Mucosa of descending colon (tissue), 3 donors: ENCODE measurements at regions not wholly inside any gene's neighbourhood (a gene's known extent, or its start where the extent isn't known, plus 50 kb on each side); places are given as distances from the start of the nearest gene placed in this dataset.

Experiments used
- ATAC-seq: fragments of 200-7000 bp; cut with Tn5 transposase; one replicate; pipeline ENCODE4 v1.9.1; 2020; ENCODE audit warnings: mild to moderate bottlenecking, moderate library complexity
- DNase-seq, 3 donors: peaks; one replicate each; pipeline ENCODE4 v3.0.0-alpha.2; 2020
- H3K36me3 ChIP-seq: fragments of 200-600 bp; one replicate; pipeline ENCODE4 v1.8.0; 2021; ENCODE audit warnings: low read depth, mild to moderate bottlenecking
- H3K4me1 ChIP-seq: fragments of 200-600 bp; one replicate; pipeline ENCODE4 v1.8.0; 2021; ENCODE audit warnings: low read depth, mild to moderate bottlenecking
- H3K4me3 ChIP-seq: fragments of 200-600 bp; one replicate; pipeline ENCODE4 v1.8.0; 2021; ENCODE audit warnings: mild to moderate bottlenecking
- H3K9me3 ChIP-seq: fragments of 200-600 bp; one replicate; pipeline ENCODE4 v1.8.0; 2021; ENCODE audit warnings: mild to moderate bottlenecking
- intact Hi-C, 2 donors: fragments of 100-400 bp; cut with DNase I in 1 of 2; cut with micrococcal nuclease in 1 of 2; formaldehyde crosslinking; loops; one replicate each; pipeline versions ENCODE4 v1.11.0 to v1.11.1; 2022; cut with DNase I, micrococcal nuclease
- TF ChIP-seq, protein P1 (sequence below): fragments of 200-600 bp; IDR thresholded peaks from one replicate; pipeline ENCODE4 v1.8.0; 2022; ENCODE audit warnings: antibody characterized with exemption, mild to moderate bottlenecking
- donor health status: DM: no; HTN: no; CAD: no; lungs with moderate emphysema.
- donor health status: DM: no; HTN: no; CAD: no.
- donor health status: DM: no; HTN: yes; CAD: no.

DNA sequence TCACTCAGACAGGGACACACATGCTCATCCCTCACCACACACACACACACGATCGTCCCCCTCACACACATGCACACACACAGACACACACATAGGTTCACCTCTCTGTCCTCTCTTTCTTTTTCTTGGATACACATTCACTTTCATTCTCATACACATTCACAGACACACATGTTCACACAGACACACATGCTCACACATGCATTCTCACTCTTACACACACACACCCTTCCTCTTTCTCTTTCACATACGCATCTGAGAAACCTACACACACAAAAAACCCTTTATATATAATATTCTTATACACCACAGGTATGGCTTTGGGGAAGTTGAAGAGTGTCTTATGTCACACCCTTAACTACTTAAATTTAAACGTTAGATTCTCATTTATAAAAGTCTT is 248.6 kb upstream of the RUNX1 start:
- H3K9me3 ChIP-seq, result no peaks in the 10 kb centered on the region
- intact Hi-C loops, result no loop called here
- H3K4me3 ChIP-seq, result no peak overlapping the region
- TF ChIP-seq, protein P1, sequence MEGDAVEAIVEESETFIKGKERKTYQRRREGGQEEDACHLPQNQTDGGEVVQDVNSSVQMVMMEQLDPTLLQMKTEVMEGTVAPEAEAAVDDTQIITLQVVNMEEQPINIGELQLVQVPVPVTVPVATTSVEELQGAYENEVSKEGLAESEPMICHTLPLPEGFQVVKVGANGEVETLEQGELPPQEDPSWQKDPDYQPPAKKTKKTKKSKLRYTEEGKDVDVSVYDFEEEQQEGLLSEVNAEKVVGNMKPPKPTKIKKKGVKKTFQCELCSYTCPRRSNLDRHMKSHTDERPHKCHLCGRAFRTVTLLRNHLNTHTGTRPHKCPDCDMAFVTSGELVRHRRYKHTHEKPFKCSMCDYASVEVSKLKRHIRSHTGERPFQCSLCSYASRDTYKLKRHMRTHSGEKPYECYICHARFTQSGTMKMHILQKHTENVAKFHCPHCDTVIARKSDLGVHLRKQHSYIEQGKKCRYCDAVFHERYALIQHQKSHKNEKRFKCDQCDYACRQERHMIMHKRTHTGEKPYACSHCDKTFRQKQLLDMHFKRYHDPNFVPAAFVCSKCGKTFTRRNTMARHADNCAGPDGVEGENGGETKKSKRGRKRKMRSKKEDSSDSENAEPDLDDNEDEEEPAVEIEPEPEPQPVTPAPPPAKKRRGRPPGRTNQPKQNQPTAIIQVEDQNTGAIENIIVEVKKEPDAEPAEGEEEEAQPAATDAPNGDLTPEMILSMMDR, result no peak
- no peak for DNase-seq
- no peak for ATAC-seq
- no peaks in the 10 kb centered on the region for H3K36me3 ChIP-seq
- H3K4me1 ChIP-seq, result peaks cover 11% of the 10 kb centered on the region

DNA sequence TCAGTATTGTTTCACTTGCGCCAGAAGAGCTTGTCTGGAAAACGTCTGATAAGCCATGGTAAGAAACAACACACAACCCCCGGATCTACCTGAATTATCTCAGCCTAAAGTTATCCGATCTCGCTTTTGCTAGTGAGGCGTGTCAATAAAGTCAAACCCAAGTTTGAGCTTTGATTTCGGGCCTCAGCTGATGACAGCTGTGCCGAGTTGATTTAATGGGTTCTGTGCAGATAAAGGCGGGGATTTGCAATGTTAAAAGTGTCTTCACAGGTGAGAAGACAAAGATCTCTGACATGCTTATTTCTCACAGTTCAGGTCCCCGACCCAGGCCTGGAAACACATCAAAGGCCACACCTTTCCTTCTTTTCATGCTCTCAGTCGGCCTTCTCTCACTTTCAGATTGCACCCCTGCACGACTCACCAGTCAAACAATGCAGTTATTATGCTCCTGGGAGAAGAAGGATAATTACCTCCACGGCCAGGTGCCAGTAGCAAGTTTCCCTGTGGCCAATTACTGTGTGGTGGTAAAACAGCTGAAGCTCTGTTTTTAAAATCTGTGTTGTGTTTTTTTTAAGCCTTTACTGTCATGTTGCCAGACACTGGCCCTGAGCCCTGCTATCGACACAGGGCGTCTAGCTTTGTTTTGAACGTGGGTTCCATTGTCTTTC is 245.3 kb upstream of the RUNX1 start:
- Histone ChIP-seq H3K36me3 (no peaks in the 10 kb centered on the region), H3K4me3 (no peak overlapping the region), H3K9me3 (no peaks in the 10 kb centered on the region), H3K4me1 (peaks cover 11% of the 10 kb centered on the region)
- DNase-seq (peak in 2 of 3 donors; percentile 64 to 80), ATAC-seq (peak; percentile 97)
- TF ChIP-seq, protein P1, result no peak
- intact Hi-C loops, result no loop called here

DNA sequence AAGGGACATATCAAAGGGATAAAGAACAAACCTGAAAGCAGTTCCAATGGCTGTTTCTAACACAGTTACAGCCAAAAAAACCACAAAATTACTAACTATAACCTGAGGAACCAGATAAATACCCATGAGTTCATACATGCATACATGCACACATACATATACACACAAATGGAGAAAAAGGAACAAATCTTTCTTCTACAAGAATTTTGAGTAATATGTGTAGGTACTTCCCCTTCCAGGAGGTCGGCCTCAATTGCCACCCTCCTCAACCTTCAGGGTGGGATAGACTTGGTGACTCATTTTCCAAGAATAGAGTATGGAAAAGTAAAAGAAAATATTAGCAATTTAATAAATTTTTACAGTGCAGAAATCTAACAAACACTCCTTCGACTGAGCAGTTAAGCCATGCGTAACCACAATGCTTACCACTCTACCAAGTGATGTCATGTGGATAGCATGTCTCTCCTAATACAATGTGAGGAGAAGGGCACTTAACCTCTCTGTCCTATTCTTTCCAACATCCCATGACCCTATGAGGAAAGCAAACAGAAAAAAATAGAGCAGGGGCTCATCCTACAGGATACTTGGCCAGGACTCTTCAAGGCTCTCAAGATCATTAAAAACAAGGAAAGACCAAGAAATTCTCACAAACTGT is 243.0 kb upstream of the RUNX1 start:
- no peak for ATAC-seq
- intact Hi-C loops, result no loop called here
- peaks cover 11% of the 10 kb centered on the region for H3K4me1 ChIP-seq
- no peak overlapping the region for H3K4me3 ChIP-seq
- TF ChIP-seq, protein P1, result no peak
- DNase-seq, result no peak
- no peaks in the 10 kb centered on the region for H3K36me3 ChIP-seq
- H3K9me3 ChIP-seq, result peaks cover 4% of the 10 kb centered on the region

DNA sequence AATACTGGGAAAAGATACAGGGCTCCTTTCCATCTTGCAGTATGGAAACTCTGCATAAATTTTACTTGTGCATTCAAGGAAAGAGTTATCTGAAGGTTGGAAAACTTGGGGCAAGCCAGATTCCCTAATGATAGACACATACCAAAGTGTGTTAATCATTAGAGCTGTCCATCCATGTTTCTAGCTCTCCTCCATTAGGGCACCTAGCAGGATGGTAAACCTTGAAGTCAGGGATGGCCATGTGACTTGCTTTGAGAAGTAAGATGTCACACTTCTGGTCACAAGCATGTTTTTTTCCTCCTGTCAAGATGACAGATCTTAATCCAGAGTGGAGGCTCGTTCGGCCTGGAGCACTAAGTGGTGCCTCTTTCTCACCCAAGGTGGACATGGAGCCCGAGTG is 241.9 kb upstream of the RUNX1 start:
- peaks cover 11% of the 10 kb centered on the region for H3K4me1 ChIP-seq
- ATAC-seq, result no peak
- intact Hi-C loops, result no loop called here

DNA sequence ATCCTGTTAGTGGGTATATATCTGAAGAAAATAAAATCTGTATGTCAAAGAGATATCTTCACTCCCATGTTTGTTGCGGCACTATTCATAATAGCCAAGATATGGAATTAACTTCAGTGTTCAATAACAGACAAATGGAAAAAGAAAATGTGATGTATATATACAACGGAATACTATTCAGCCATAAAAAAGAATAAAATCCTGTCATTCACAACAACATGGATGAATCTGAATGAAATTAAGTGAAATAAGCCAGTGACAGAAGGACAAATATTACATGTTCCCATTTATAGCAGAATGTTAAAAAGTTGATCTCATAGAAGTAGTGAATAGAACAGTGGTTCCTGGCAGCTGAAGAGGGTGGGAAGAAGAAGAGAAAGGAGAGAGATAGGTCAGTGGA is 239.1 kb upstream of the RUNX1 start:
- H3K4me3 ChIP-seq, result no peak overlapping the region
- no peaks in the 10 kb centered on the region for H3K36me3 ChIP-seq
- DNase-seq (no peak), ATAC-seq (no peak)
- H3K9me3 ChIP-seq, result peaks cover 6% of the 10 kb centered on the region
- TF ChIP-seq, protein P1, result no peak
- intact Hi-C loops, result no loop called here
- H3K4me1 ChIP-seq, result no peaks in the 10 kb centered on the region

More for the DNA sequence above, 241.9 kb upstream of the RUNX1 start:
- Histone ChIP-seq H3K9me3 (peaks cover 6% of the 10 kb centered on the region), H3K36me3 (no peaks in the 10 kb centered on the region), H3K4me3 (no peak overlapping the region)
- TF ChIP-seq, protein P1, result no peak
- no peak for DNase-seq
